A549 (cell line): ENCODE measurements at regions not wholly inside any gene's neighbourhood (a gene's known extent, or its start where the extent isn't known, plus 50 kb on each side); places are given as distances from the start of the nearest gene placed in this dataset.

Experiments
- ATAC-seq, 2 experiments: fragments of 200-7000 bp in 1 of 2; fragments of >200 bp in 1 of 2; cut with Nextera tagmentation in 1 of 2; cut with Tn5 transposase in 1 of 2; 3 replicates each; pipeline versions ENCODE4 v1.8.0 to v1.9.1; 2018 to 2020; ENCODE audit warnings: mild to moderate bottlenecking in 1 of 2, moderate library complexity in 1 of 2
- CTCF ChIA-PET: fragments of 300-600 bp; sonication (Branson Sonifier 250); formaldehyde crosslinking; extraction: SDS; loops from one replicate; lab custom pipeline; 2021; ENCODE audit warnings: antibody characterized with exemption, inconsistent platforms; lab: Yijun Ruan, JAX
- POLR2A ChIA-PET: fragments of 350-600 bp; formaldehyde crosslinking; extraction: SDS; loops from one replicate; lab custom pipeline; 2021; ENCODE audit warnings: antibody characterized with exemption, inconsistent platforms; lab: Yijun Ruan, JAX
- DNase-seq, 2 experiments: peaks; one replicate each; pipeline versions ENCODE4 v3.0.0 to v3.0.0-alpha.2; 2011 to 2016; ENCODE audit warnings: low read depth in 1 of 2, low spot score in 1 of 2
- FAIRE-seq: peaks from 2 replicates; lab custom pipeline; 2011; peaks lifted over from hg19 to GRCh38; lab: Jason Lieb, UNC
- H3K27ac ChIP-seq, 2 experiments: fragments of >200 bp; sonication (Bioruptor Twin); formaldehyde crosslinking; 3 replicates each; pipeline ENCODE4 v1.5.1; 2016 to 2017
- H3K4me1 ChIP-seq: fragments of >200 bp; sonication (Bioruptor Twin); formaldehyde crosslinking; 3 replicates; pipeline ENCODE4 v1.6.1; 2016
- H3K4me2 ChIP-seq: fragments of >200 bp; sonication (Bioruptor Twin); formaldehyde crosslinking; 3 replicates; pipeline ENCODE4 v1.6.1; 2016
- H3K4me3 ChIP-seq: fragments of >200 bp; sonication (Bioruptor Twin); formaldehyde crosslinking; 3 replicates; pipeline ENCODE4 v1.5.1; 2016
- H3K9me3 ChIP-seq: fragments of >200 bp; sonication (Bioruptor Twin); formaldehyde crosslinking; 3 replicates; pipeline ENCODE4 v1.6.1; 2016
- ATOH8 ChIP-seq: fragments of 250-450 bp; sonication (Bioruptor Pico); IDR thresholded peaks from 2 replicates; pipeline ENCODE4 v1.5.0; 2020; ENCODE audit warnings: low read depth, mild to moderate bottlenecking, moderate library complexity
- BCL3 ChIP-seq: fragments of >200 bp; sonication (Bioruptor Twin); formaldehyde crosslinking; IDR thresholded peaks from 3 replicates; pipeline ENCODE4 v1.6.1; 2016
- CBX2 ChIP-seq: fragments of 200-600 bp; sonication (generic); IDR thresholded peaks from 2 replicates; pipeline ENCODE4 v1.6.1; 2016; ENCODE audit warnings: low read depth, mild to moderate bottlenecking, borderline replicate concordance
- CBX8 ChIP-seq: fragments of 200-600 bp; sonication (generic); IDR thresholded peaks from 2 replicates; pipeline ENCODE4 v1.6.1; 2016
- CEBPB ChIP-seq, 2 experiments: fragments of >200 bp in 1 of 2; sonication (Bioruptor Twin) in 1 of 2; formaldehyde crosslinking in 1 of 2; IDR thresholded peaks; 2 replicates each; pipeline ENCODE4 v1.6.1; 2012 to 2016
- CHD4 ChIP-seq: fragments of 200-600 bp; sonication (generic); IDR thresholded peaks from 2 replicates; pipeline ENCODE4 v1.6.1; 2016; ENCODE audit warnings: antibody characterized with exemption, mild to moderate bottlenecking, borderline replicate concordance
- CTCF ChIP-seq: fragments of >200 bp; sonication (Bioruptor Twin); formaldehyde crosslinking; IDR thresholded peaks from 3 replicates; pipeline ENCODE4 v1.5.1; 2016
- E2F6 ChIP-seq: IDR thresholded peaks from 2 replicates; pipeline ENCODE4 v1.6.1; 2012; ENCODE audit warnings: low read depth, borderline replicate concordance
- FOSL2 ChIP-seq, 2 experiments: fragments of 450-650 bp in 1 of 2; fragments of >200 bp in 1 of 2; sonication (Bioruptor Twin) in 1 of 2; formaldehyde crosslinking; IDR thresholded peaks; 2 replicates each; pipeline versions ENCODE4 v1.5.0 to v1.6.1; 2016 to 2020; ENCODE audit warnings: mild to moderate bottlenecking in 1 of 2, moderate library complexity in 1 of 2
- FOXS1 ChIP-seq: fragments of 250-450 bp; sonication (Bioruptor Pico); IDR thresholded peaks from 2 replicates; pipeline ENCODE4 v1.5.0; 2020; ENCODE audit warnings: mild to moderate bottlenecking, moderate library complexity
- HDAC2 ChIP-seq: fragments of 200-600 bp; sonication (generic); IDR thresholded peaks from 2 replicates; pipeline ENCODE4 v1.6.1; 2016
- HES2 ChIP-seq: fragments of >200 bp; sonication (Bioruptor Twin); formaldehyde crosslinking; IDR thresholded peaks from 2 replicates; pipeline ENCODE4 v1.6.1; 2016
- HEYL ChIP-seq: fragments of 250-450 bp; sonication (Bioruptor Pico); IDR thresholded peaks from 2 replicates; pipeline ENCODE4 v1.8.0; 2021; ENCODE audit warnings: mild to moderate bottlenecking, moderate library complexity
- HMGXB4 ChIP-seq: fragments of 250-450 bp; sonication (Bioruptor Pico); IDR thresholded peaks from 2 replicates; pipeline ENCODE4 v1.5.0; 2021; ENCODE audit warnings: mild to moderate bottlenecking, moderate library complexity, borderline replicate concordance
- HOXB5 ChIP-seq: fragments of 250-450 bp; sonication (Bioruptor Pico); IDR thresholded peaks from 2 replicates; pipeline ENCODE4 v1.5.0; 2020; ENCODE audit warnings: mild to moderate bottlenecking, moderate library complexity
- MAZ ChIP-seq: fragments of 150-350 bp; IDR thresholded peaks from 2 replicates; pipeline ENCODE4 v1.6.1; 2014; ENCODE audit warnings: antibody characterized with exemption, low read depth, low read length, borderline replicate concordance
- MYC ChIP-seq: IDR thresholded peaks from 2 replicates; pipeline ENCODE4 v1.6.1; 2012; ENCODE audit warnings: mild to moderate bottlenecking, inconsistent platforms, low read length, improper control_type of control experiment, borderline replicate concordance
- NR3C1 ChIP-seq: fragments of >200 bp; sonication (Bioruptor Twin); formaldehyde crosslinking; IDR thresholded peaks from 3 replicates; pipeline ENCODE4 v1.6.1; 2017
- PHF8 ChIP-seq: fragments of 200-600 bp; sonication (generic); IDR thresholded peaks from 2 replicates; pipeline ENCODE4 v1.6.1; 2016; ENCODE audit warnings: low read depth, mild to moderate bottlenecking, antibody characterized with exemption, moderate library complexity, borderline replicate concordance
- POLR2AphosphoS2 ChIP-seq: conservative IDR thresholded peaks from 2 replicates; pipeline ENCODE4 v1.6.1; 2012; ENCODE audit warnings: low read length, improper control_type of control experiment, inconsistent platforms
- REST ChIP-seq: fragments of 200-600 bp; sonication (generic); IDR thresholded peaks from 2 replicates; pipeline ENCODE4 v1.6.1; 2016; ENCODE audit warnings: antibody characterized with exemption, mild to moderate bottlenecking, moderate library complexity
- SREBF2 ChIP-seq: fragments of 450-650 bp; IDR thresholded peaks from 2 replicates; pipeline ENCODE4 v1.6.1; 2014; ENCODE audit warnings: mild to moderate bottlenecking, moderate library complexity
- USF2 ChIP-seq: fragments of 450-650 bp; IDR thresholded peaks from 2 replicates; pipeline ENCODE4 v1.6.1; 2014; ENCODE audit warnings: antibody characterized with exemption
- ZC3H11A ChIP-seq: fragments of 450-650 bp; IDR thresholded peaks from 2 replicates; pipeline ENCODE4 v1.6.1; 2014; ENCODE audit warnings: antibody characterized with exemption, mild to moderate bottlenecking
- ZFP36 ChIP-seq: fragments of 450-650 bp; IDR thresholded peaks from 2 replicates; pipeline ENCODE4 v1.6.1; 2014; ENCODE audit warnings: borderline replicate concordance; ENCODE audit not compliant: partially characterized antibody
- ZNF302 ChIP-seq: fragments of 250-450 bp; sonication (Bioruptor Pico); IDR thresholded peaks from 2 replicates; pipeline ENCODE4 v1.9.0; 2021; ENCODE audit warnings: inconsistent platforms, mild to moderate bottlenecking, moderate library complexity
- ZSCAN20 ChIP-seq: fragments of 250-450 bp; sonication (Bioruptor Pico); IDR thresholded peaks from 2 replicates; pipeline ENCODE4 v1.8.0; 2022; ENCODE audit warnings: mild to moderate bottlenecking, moderate library complexity
- WGBS: methylation state at CpG from one replicate; pipeline ENCODE4 v1.1.6; 2017; ENCODE audit errors: missing lambda C conversion rate; 5-methylcytosine and 5-hydroxymethylcytosine counted together

- no peaks in the 10 kb centered on the region for H3K9me3 ChIP-seq
- H3K4me2 ChIP-seq = no peak overlapping the region
- FAIRE-seq (no peak), ATAC-seq (no peak), DNase-seq (no peak)
- TF ChIP-seq REST = no peak
- TF ChIP-seq PHF8 = no peak
- no peak for TF ChIP-seq CTCF
- no peak for TF ChIP-seq HES2
- no peak for TF ChIP-seq ATOH8 (CRISPR knock-in tag)
- no peak for TF ChIP-seq BCL3
- TF ChIP-seq HEYL = no peak
- TF ChIP-seq MAZ = no peak
- TF ChIP-seq FOSL2 (IDR thresholded peaks at IDR 0.05) = no peak
- TF ChIP-seq FOSL2 (CRISPR knock-in tag; IDR thresholded peaks at IDR 0.05) = no peak
- TF ChIP-seq FOXS1 (CRISPR knock-in tag) = no peak
- no peak for TF ChIP-seq ZSCAN20 (CRISPR knock-in tag)
- no peak for TF ChIP-seq HMGXB4
- no peak for TF ChIP-seq CHD4
- TF ChIP-seq HDAC2 = no peak
- H3K4me3 ChIP-seq = no peak overlapping the region
- ChIA-PET CTCF (interaction anchor here (1.8 kb wide), 1 partner anchor 14 kb away, joined by 6 read pairs; no protein-coding TSS in a partner anchor), POLR2A (no interaction called here)
- WGBS = 0% methylated on average over 1 of the region's 1 CpG
- H3K4me1 ChIP-seq = no peaks in the 10 kb centered on the region
- H3K27ac ChIP-seq = no peak overlapping the region
Observed at GRCh38 chr10:84862551-84862950, 534.2 kb downstream of the CCSER2 start.

- POLR2A ChIA-PET = no interaction called here
- ATAC-seq = no peak
- DNase-seq = no peak
- CTCF ChIA-PET = interaction anchor here (1.8 kb wide), 1 partner anchor 13 kb away, joined by 6 read pairs; no protein-coding TSS in a partner anchor
- Histone ChIP-seq H3K4me1 (no peaks in the 10 kb centered on the region), H3K4me2 (no peak overlapping the region), H3K27ac (no peak overlapping the region), H3K4me3 (no peak overlapping the region), H3K9me3 (no peaks in the 10 kb centered on the region)
- no peak for FAIRE-seq
- 12% methylated on average over 2 of the region's 2 CpGs for WGBS
- TF ChIP-seq NR3C1 (no peak), MAZ (no peak), ZNF302 (no peak), E2F6 (no peak), CBX8 (no peak), HES2 (no peak), ZC3H11A (no peak), CEBPB (IDR thresholded peaks at IDR 0.05) (no peak), POLR2AphosphoS2 (no peak), ZFP36 (no peak), MYC (no peak), CBX2 (no peak), SREBF2 (no peak), HOXB5 (CRISPR knock-in tag) (no peak), USF2 (no peak)
Observed at GRCh38 chr10:84863675-84864074, 535.3 kb downstream of the CCSER2 start.
